ENCODE measurements at regions not wholly inside any gene's neighbourhood (a gene's known extent, or its start where the extent isn't known, plus 50 kb on each side); places are given as distances from the start of the nearest gene placed in this dataset.

DNA sequence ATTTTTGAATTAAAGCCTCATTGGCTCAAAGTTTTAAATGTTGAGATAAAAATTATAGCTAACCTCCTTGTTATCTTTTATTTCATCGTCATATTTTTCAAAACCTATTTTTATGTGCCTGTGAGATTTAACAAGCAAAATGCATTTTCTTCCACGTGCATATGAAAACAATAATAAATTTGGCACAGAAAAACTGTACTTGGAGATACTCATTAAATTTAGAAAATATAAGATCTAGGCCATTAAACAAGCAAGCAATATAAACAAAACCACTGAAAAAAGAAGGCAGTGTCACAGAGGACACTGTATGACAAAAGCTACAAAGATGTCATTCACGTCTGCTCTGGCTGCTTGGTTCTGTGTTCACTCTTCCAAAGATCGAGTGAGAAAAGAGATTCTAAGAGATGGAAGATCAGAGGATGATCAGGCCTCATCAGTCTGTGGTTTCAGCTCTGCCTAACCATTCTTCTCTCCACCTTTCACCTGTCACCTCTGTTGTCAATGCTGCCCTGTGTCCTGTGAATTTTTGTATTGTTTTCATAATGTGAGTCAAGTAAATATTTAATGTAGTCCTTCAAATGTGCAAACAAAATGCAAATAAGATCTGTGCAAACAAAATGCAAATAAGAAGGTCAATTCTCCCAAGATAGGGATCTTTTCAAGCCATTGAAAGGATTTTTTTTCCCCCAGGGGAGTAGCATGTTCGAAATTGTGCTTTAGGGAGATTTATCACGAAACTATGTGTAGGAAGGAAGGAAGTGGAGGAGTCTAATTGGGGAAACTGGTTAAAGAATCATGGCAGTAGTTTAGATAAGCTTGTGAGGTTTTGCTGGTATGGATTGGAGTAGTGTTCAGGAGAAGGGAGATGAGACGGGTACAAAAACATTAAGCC lies 138.7 kb upstream of the RBMS1 start:
- no peak for DNase-seq
- Mint-ChIP-seq H3K9me3 (peaks cover 5% of the 10 kb centered on the region), H3K27ac (no peak overlapping the region), H3K4me3 (no peak overlapping the region), H3K36me3 (no peaks in the 10 kb centered on the region), H3K27me3 (peaks cover 3% of the 10 kb centered on the region), H3K4me1 (no peaks in the 10 kb centered on the region)
- CTCF ChIA-PET = no interaction called here

DNA sequence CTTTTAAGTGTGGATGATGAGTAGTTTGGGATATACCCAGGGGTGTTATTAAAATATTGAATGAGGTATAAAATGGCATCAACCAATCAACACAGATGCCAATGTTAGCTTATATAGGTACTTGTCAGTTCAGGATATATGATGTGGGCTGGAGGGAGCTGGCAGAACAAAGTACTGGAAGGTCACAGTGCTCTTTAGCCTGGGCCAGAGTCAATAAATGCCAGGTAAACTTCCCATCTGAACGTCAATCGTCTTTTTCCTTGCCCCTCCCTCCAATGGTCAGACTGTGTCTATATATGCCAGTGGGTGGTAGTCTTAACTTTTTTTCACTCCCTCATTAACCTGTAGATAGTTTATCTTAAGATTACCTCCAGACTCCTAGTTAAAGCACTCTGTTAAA lies 140.8 kb upstream of the RBMS1 start:
- peaks cover 3% of the 10 kb centered on the region for H3K27me3 Mint-ChIP-seq
- peaks cover 8% of the 10 kb centered on the region for H3K9me3 Mint-ChIP-seq
- CTCF ChIA-PET = no interaction called here
- no peak for DNase-seq
- no peaks in the 10 kb centered on the region for H3K4me1 Mint-ChIP-seq
- H3K4me3 Mint-ChIP-seq = no peak overlapping the region
- H3K27ac Mint-ChIP-seq = no peak overlapping the region
- H3K36me3 Mint-ChIP-seq = no peaks in the 10 kb centered on the region

DNA sequence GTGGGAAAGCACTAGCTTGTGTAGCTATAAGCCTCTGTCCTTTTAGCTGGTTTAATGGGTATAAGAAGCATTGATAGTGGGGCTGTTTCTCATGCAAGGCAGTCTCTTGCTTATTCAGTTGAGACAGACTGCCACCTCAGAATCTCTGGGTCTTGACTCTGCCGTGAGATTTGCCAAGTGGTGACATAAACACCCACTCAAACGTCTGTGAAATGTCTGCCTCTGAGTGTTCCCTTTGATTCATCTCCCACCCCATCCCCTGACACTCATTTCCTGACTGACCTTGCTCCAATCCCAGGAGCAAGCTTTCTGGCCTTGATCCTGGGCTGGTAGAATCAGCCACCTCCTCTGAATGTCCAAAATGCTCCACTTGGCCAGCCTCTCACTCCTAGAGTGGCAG lies 141.9 kb upstream of the RBMS1 start:
- CTCF ChIA-PET = no interaction called here
- H3K36me3 Mint-ChIP-seq = peaks cover 2% of the 10 kb centered on the region
- H3K27me3 Mint-ChIP-seq = peaks cover 7% of the 10 kb centered on the region
- no peaks in the 10 kb centered on the region for H3K4me1 Mint-ChIP-seq
- no peak for DNase-seq
- H3K9me3 Mint-ChIP-seq = peaks cover 16% of the 10 kb centered on the region
- no peak overlapping the region for H3K4me3 Mint-ChIP-seq
- H3K27ac Mint-ChIP-seq = no peak overlapping the region

DNA sequence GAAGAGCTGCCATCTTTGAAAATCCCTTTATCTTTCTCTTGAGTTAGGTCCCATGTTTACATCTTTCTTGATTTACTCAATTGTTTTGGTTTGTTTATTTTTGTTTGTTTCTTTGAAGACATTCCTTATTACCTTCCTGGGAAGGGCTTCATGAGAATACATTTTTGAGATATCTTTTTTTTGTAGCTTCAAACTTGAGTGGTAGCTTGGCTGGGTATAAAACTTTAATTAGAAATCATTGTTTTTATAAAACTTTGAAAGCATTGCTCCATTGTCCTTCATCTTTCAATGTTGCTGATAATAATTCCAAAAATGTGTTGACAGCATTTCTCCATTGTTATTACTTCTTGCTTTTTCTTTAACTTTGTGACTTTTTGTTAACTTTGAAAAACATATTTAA lies 145.9 kb upstream of the RBMS1 start:
- Mint-ChIP-seq H3K27me3 (peaks cover 7% of the 10 kb centered on the region), H3K4me3 (no peak overlapping the region), H3K9me3 (peaks cover 20% of the 10 kb centered on the region), H3K27ac (no peak overlapping the region), H3K36me3 (peaks cover 2% of the 10 kb centered on the region), H3K4me1 (no peaks in the 10 kb centered on the region)
- no peak for DNase-seq
- CTCF ChIA-PET = no interaction called here

DNA sequence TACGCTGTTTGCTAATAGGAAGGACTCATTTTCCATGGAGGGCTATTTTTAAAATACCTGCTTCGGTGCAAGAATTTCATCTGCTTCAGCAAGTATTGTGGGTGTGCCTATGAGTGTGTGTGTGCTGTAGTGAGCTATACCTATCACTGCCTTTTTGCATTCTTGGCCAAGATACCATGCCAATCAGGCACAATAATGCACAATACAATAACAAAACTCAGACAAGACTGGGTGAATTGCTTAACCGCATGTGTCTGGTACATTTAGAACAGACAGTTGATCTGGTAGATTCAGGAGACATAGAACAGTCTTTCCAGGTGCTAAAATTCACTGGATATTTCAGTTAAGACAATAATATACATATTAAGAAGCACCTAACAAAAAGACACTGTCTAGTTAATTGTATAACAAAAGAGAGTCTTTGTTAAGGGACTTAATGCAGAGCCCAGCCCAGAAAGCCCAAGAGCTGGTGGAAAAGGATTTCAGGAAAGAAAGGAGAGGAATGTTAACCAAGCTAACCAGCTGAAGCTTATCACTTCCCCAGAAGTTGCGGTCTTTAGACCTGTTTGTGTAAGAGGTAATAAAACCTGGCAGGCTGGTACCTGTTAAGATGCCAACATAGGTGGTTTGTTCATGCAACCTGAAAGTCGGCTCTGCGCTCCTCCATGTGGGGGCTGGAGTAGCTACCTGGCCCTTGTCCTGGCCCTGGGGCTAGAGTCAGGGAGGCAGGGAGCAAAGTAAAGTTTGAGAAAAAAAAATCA lies 153.3 kb upstream of the RBMS1 start:
- CTCF ChIA-PET = no interaction called here
- no peak for DNase-seq
- no peak overlapping the region for H3K27ac Mint-ChIP-seq
- no peaks in the 10 kb centered on the region for H3K36me3 Mint-ChIP-seq
- H3K27me3 Mint-ChIP-seq = peaks cover 4% of the 10 kb centered on the region
- no peak overlapping the region for H3K4me3 Mint-ChIP-seq
- peaks cover 13% of the 10 kb centered on the region for H3K4me1 Mint-ChIP-seq
- H3K9me3 Mint-ChIP-seq = no peaks in the 10 kb centered on the region

DNA sequence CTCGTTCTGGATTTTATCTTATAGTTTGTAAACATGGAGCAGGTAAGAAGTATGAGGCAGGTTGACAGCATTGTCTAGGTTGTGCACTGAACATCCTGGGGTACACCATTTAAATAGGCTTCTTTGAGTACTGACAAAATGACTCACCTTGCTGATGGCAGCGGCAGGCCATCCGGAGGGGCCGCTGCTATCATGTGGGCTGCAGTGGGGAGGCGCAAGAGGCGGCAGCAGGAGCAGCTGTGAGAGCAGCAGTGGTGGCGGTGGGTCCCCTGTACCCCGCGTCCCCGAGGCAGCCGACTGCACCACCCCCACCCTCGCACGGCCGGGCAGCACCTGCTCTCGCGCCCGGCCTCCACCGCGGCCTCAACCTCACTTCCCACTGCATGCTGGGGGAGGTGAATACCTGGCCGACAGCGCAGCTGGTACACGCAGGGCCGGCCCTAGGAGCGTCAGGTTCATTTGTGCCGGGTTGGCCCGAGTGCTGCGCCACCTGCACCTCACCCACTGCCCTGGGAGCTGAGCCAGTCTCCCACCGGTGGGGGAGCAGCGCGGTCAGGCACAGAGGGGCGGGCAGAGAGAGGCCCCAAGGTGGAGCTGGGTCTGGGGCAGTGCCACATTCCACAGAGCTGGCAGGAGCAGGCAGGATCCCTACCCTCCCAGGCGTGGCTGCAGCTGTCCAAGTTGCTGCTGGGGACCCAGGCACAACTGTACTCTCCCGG lies 154.5 kb upstream of the RBMS1 start:
- Mint-ChIP-seq H3K4me1 (peaks cover 26% of the 10 kb centered on the region), H3K36me3 (no peaks in the 10 kb centered on the region), H3K4me3 (no peak overlapping the region), H3K9me3 (no peaks in the 10 kb centered on the region), H3K27me3 (peaks cover 4% of the 10 kb centered on the region), H3K27ac (no peak overlapping the region)
- CTCF ChIA-PET = no interaction called here
- DNase-seq = no peak

DNA sequence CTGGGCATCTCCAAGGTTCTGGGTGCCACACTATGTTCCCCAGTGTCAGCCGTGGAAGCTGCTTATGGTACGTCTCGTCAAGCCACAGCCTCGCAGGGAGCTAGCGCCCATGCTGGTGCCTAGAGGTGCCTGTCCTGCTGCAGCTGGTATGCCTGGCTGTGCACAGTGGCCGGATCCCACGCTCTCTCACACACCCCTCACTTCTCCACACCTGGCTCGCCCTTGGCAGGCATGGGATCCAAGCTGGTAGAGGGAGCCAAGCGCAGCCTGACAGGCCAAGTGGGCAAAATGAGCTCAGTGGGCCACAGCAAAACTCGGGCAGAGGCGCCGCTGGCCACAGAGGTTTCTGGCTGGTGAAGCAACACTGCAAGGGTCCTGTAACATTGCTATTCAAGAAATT lies 156.1 kb upstream of the RBMS1 start:
- H3K4me1 Mint-ChIP-seq = peaks cover 29% of the 10 kb centered on the region
- CTCF ChIA-PET = interaction anchor here (0.9 kb wide), 1 partner anchor 312 kb away, joined by 3 read pairs; no protein-coding TSS in a partner anchor
- DNase-seq = no peak
- no peak overlapping the region for H3K27ac Mint-ChIP-seq
- H3K9me3 Mint-ChIP-seq = no peaks in the 10 kb centered on the region
- H3K4me3 Mint-ChIP-seq = no peak overlapping the region
- H3K36me3 Mint-ChIP-seq = no peaks in the 10 kb centered on the region
- peaks cover 4% of the 10 kb centered on the region for H3K27me3 Mint-ChIP-seq

DNA sequence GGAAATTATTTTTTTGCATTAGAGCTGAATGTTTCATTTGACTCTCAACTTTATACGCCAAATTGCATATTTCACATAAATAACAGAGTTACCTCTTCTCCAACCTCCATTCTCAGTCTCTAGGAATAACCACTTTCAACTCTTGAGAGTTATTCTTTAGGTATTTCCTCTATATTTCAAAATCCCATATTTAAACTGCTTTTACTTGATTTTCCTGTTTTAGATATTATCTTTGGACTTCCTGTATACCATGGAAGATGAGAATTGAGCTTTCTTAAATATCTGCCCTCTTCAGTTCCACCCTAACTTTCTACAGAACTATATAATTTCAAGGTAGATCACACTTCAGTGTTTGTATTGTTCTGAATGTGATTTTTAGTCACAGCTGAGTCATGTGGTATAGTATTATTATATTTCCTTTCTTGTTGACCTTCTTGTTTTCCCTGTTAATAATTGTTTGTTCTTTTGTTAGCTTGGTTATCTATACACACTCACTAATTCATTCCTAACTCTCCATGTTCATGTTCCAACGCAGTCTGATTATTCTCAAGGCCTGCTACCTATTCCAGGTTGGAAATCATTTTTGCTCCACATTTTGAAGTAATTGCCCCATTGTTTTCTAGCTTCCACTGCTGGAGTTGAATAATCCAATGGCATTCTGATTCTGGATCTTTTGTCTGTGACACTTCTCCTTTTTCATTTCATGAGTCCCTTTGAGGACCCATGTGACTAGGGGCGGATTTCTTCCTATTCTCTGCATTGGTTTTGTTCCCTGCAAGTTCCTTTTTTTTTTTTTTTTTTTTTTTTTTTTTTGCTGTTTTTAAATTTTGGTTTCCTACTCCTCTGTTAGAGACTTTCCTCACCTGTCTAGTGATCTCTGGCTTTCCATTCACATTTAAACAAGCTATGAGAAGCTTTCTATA lies 156.8 kb upstream of the RBMS1 start:
- Mint-ChIP-seq H3K4me3 (no peak overlapping the region), H3K9me3 (no peaks in the 10 kb centered on the region), H3K4me1 (peaks cover 29% of the 10 kb centered on the region), H3K27me3 (peaks cover 4% of the 10 kb centered on the region), H3K27ac (no peak overlapping the region), H3K36me3 (no peaks in the 10 kb centered on the region)
- CTCF ChIA-PET = interaction anchor here (0.9 kb wide), 1 partner anchor 312 kb away, joined by 3 read pairs; no protein-coding TSS in a partner anchor
- DNase-seq = no peak

DNA sequence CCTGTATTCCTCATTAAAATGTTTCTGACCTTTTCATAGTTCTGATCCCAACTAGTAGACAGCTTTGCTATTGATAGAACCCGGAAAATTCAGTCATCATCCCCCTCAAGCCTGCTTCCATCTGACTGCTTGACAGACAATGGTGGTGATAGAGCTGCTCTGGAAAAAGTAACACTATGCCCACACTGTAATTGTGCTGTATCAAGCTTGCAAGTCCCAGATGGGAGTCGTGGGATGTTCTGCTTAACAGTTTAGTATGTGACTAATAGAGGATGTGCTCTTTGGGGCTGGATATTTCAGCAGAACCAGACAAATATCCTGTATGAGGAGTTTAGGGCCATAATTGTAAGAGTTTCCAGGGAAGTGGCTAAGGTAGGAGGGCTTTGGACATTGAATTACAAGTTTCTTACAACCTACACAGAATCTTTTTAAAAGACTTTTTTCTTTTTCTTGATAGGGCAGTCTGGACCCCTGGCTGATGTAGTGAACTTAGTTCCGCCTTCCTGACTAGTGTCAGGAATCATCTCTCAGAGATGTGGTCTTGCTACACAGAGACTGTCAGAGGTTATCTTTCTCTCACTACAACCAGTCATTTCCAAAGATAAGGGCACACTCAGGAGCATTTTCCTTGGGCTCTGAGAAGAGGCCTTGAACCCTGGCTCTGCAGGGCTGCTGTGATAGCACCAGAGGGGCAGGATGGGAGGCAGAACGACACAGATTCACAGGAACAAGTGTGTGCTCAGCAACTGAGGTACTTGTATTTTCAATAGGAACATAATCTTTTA lies 158.0 kb upstream of the RBMS1 start:
- DNase-seq = no peak
- H3K4me1 Mint-ChIP-seq = peaks cover 29% of the 10 kb centered on the region
- H3K27ac Mint-ChIP-seq = no peak overlapping the region
- CTCF ChIA-PET = interaction anchor here (1.3 kb wide), 1 partner anchor 13 kb away, joined by 3 read pairs; no protein-coding TSS in a partner anchor
- peaks cover 12% of the 10 kb centered on the region for H3K27me3 Mint-ChIP-seq
- no peaks in the 10 kb centered on the region for H3K9me3 Mint-ChIP-seq
- H3K4me3 Mint-ChIP-seq = no peak overlapping the region
- H3K36me3 Mint-ChIP-seq = no peaks in the 10 kb centered on the region

DNA sequence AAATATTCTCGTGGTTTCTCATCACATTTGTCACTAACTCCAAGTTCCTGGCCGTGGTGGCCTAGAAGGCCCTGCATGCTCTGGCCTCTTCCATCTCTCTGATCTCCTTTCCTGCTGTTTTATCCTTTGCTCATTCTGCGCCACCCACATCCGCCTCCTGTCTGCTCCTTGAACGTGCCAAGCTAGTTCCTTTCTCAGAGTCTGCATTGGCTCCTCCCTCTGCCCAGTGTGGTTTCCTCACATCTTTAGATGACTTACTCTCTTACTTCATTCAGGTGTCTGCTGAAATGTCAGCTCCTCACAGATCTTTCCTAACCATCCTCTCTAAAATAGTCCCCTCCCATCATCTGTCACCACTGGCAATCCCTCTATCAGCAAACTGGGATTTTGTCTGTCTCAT lies 158.6 kb upstream of the RBMS1 start:
- CTCF ChIA-PET = interaction anchor here (1.3 kb wide), 1 partner anchor 12 kb away, joined by 3 read pairs; no protein-coding TSS in a partner anchor
- peaks cover 14% of the 10 kb centered on the region for H3K27me3 Mint-ChIP-seq
- H3K4me1 Mint-ChIP-seq = peaks cover 29% of the 10 kb centered on the region
- H3K9me3 Mint-ChIP-seq = no peaks in the 10 kb centered on the region
- peaks cover 2% of the 10 kb centered on the region for H3K36me3 Mint-ChIP-seq
- H3K27ac Mint-ChIP-seq = peak overlapping the region; percentile 29
- DNase-seq = peak; percentile 82
- H3K4me3 Mint-ChIP-seq = no peak overlapping the region

DNA sequence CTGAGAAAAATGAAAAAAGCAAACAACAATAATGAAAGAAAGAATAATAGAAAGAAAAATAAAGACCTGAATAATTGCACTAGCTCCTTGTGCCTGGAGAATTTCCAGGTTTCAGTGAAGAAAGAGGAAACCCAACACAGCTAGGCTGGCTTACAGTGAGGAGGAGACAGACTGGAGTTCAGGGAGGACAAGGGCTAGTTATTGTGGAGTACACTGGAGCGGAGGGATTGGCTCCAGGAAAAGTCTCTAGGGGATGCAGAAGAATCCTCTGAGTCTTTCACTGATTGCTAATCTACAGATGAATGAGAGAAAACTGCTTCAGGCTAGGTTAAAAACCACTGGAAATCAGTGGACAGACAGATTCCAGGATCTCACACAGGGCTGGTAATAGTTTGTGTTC lies 163.6 kb upstream of the RBMS1 start:
- Mint-ChIP-seq H3K36me3 (peaks cover 2% of the 10 kb centered on the region), H3K4me3 (no peak overlapping the region), H3K27ac (no peak overlapping the region), H3K9me3 (no peaks in the 10 kb centered on the region), H3K27me3 (peaks cover 14% of the 10 kb centered on the region), H3K4me1 (peaks cover 13% of the 10 kb centered on the region)
- DNase-seq = no peak
- CTCF ChIA-PET = no interaction called here

DNA sequence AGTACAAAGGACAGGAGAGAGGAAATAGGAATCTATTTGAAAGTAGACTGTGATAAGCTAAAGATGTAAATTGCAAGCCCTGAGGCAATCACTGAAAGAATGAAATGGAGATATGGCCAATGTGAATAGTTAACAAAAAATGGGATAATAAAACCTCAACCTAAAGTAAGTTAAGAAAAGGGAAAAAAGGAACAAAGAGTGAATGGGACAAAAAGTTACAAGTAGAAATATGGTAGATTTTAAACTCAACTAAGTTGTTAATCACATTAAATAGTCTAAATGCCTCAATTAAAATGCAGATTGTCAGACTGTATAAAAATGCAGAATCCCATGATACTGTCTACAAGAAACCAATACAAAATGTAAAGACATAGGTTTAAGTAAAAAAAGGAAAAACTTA lies 165.2 kb upstream of the RBMS1 start:
- CTCF ChIA-PET = no interaction called here
- Mint-ChIP-seq H3K27me3 (peaks cover 14% of the 10 kb centered on the region), H3K9me3 (no peaks in the 10 kb centered on the region), H3K27ac (no peak overlapping the region), H3K4me1 (no peaks in the 10 kb centered on the region), H3K4me3 (no peak overlapping the region), H3K36me3 (peaks cover 2% of the 10 kb centered on the region)
- no peak for DNase-seq

DNA sequence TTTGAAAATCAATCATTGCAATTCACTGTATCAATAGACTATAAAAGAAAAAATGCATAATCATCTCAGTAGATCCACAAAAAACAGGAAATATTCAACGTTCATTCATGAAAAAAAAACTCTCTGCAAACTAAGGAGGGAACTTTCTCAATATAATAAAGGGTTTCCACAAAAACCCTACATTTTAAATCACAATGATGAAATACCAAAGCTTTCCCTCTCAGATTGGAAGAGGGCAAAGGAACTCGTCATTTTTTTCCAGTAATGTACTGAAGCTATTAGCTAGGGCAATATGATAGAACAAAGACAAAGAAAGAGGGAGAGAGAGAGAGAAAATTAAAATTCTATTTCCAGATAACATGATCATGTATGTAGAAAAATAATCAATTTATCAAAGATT lies 167.1 kb upstream of the RBMS1 start:
- Mint-ChIP-seq H3K4me3 (no peak overlapping the region), H3K27ac (no peak overlapping the region), H3K36me3 (peaks cover 2% of the 10 kb centered on the region), H3K27me3 (peaks cover 12% of the 10 kb centered on the region), H3K4me1 (peaks cover 1% of the 10 kb centered on the region), H3K9me3 (no peaks in the 10 kb centered on the region)
- DNase-seq = no peak
- CTCF ChIA-PET = no interaction called here

All from activated naive CD4-positive, alpha-beta T cell treated with anti-CD3 and anti-CD28 coated beads, Interleukin-2, amount 10 ng/mL, durations not matched to agents 7 days and 5 days (primary cell).